ENCODE measurements at regions not wholly inside any gene's neighbourhood (a gene's known extent, or its start where the extent isn't known, plus 50 kb on each side); places are given as distances from the start of the nearest gene placed in this dataset.

GRCh38 chr9:13614060-13614459 is 334.6 kb upstream of the MPDZ start:
- TF ChIP-seq, protein P1, sequence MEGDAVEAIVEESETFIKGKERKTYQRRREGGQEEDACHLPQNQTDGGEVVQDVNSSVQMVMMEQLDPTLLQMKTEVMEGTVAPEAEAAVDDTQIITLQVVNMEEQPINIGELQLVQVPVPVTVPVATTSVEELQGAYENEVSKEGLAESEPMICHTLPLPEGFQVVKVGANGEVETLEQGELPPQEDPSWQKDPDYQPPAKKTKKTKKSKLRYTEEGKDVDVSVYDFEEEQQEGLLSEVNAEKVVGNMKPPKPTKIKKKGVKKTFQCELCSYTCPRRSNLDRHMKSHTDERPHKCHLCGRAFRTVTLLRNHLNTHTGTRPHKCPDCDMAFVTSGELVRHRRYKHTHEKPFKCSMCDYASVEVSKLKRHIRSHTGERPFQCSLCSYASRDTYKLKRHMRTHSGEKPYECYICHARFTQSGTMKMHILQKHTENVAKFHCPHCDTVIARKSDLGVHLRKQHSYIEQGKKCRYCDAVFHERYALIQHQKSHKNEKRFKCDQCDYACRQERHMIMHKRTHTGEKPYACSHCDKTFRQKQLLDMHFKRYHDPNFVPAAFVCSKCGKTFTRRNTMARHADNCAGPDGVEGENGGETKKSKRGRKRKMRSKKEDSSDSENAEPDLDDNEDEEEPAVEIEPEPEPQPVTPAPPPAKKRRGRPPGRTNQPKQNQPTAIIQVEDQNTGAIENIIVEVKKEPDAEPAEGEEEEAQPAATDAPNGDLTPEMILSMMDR (IDR thresholded peaks at IDR 0.05; ENCODE audit: extremely low read depth, low read depth, low read length) = no peak
- H3K4me2 ChIP-seq (ENCODE audit: insufficient read depth, low read length) = no peak overlapping the region
- H3K36me3 ChIP-seq (ENCODE audit: insufficient read depth, low read length) = no peaks in the 10 kb centered on the region
- no peaks in the 10 kb centered on the region for H4K20me1 ChIP-seq (ENCODE audit: insufficient read depth, low read length)
- H3K9me3 ChIP-seq (ENCODE audit: low read depth, low read length) = no peaks in the 10 kb centered on the region
- H3K4me3 ChIP-seq (ENCODE audit: insufficient read depth, low read length) = no peak overlapping the region
- DNase-seq (ENCODE audit: insufficient read length, low spot score, missing footprints) = no peak
- no peak overlapping the region for H3K27ac ChIP-seq (ENCODE audit: low read depth, low read length)
- H3K4me1 ChIP-seq (ENCODE audit: insufficient read depth, low read length) = no peaks in the 10 kb centered on the region
- H3K79me2 ChIP-seq (ENCODE audit: insufficient read depth, low read length) = no peaks in the 10 kb centered on the region
- peaks cover 4% of the 10 kb centered on the region for H3K27me3 ChIP-seq (ENCODE audit: insufficient read depth, low read length)
- no peak overlapping the region for H2AFZ ChIP-seq (ENCODE audit: low read length)

GRCh38 chr9:13613296-13613695 is 333.8 kb upstream of the MPDZ start:
- Histone ChIP-seq H3K27ac (ENCODE audit: low read depth, low read length) (no peak overlapping the region), H3K4me1 (ENCODE audit: insufficient read depth, low read length) (no peaks in the 10 kb centered on the region), H3K9me3 (ENCODE audit: low read depth, low read length) (no peaks in the 10 kb centered on the region), H3K79me2 (ENCODE audit: insufficient read depth, low read length) (no peaks in the 10 kb centered on the region), H3K27me3 (ENCODE audit: insufficient read depth, low read length) (peaks cover 10% of the 10 kb centered on the region), H2AFZ (ENCODE audit: low read length) (no peak overlapping the region), H3K36me3 (ENCODE audit: insufficient read depth, low read length) (no peaks in the 10 kb centered on the region), H3K4me3 (ENCODE audit: insufficient read depth, low read length) (no peak overlapping the region), H3K4me2 (ENCODE audit: insufficient read depth, low read length) (no peak overlapping the region), H4K20me1 (ENCODE audit: insufficient read depth, low read length) (no peaks in the 10 kb centered on the region)
- TF ChIP-seq, protein P1 (IDR thresholded peaks at IDR 0.05; ENCODE audit: extremely low read depth, low read depth, low read length) = no peak
- DNase-seq (ENCODE audit: insufficient read length, low spot score, missing footprints) = no peak

- no peaks in the 10 kb centered on the region for H3K79me2 ChIP-seq (ENCODE audit: insufficient read depth, low read length)
- H3K4me3 ChIP-seq (ENCODE audit: insufficient read depth, low read length) = no peak overlapping the region
These were observed 329.0 kb upstream of the MPDZ start for GRCh38 chr9:13608451-13608850.

DNA sequence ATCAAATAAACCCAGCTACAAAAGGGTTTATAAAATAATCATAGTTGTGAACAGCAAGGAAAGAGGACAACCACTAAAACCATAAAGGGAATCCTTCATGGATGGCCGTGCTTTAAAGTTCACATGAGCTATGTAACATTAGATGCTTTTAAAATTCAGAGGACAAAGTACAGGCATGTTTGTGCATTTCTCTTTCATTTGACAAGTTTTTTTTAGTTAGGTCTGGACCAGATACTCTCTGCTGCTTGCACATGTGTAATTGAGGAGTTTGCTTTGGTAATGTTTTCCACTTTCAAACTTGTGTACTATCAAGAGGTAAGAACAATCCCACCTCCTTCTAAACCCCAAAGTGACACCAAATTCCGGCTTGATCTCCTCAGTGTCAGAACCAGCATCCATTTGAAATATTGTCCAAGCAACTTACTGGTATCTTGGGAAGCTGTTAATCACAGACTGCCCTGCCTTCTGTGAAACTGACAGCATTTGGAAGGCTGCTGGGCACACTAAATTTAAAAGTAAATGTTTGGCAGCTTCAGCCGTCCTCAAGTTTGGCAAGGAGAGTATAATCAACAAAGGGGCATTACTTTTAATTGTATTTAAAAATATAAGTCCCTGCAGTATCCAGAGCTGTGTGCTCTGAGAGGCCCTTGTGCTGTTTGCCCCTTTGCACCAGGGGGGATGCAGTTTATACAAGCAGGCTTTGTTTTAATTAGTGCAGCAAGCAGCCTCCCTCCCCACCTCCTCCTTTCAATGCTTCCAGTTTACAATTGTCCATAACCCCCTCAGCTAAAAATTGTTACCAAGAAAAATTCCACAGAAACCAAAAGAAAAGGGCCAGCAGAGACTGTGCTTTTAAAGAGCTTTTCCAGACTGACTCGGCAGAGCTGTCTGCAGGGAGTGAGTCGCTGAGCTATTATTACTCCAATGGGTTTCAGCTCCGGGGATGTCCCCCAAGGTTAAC is 328.3 kb upstream of the MPDZ start:
- Histone ChIP-seq H3K4me2 (ENCODE audit: insufficient read depth, low read length) (no peak overlapping the region), H3K4me3 (ENCODE audit: insufficient read depth, low read length) (no peak overlapping the region), H3K36me3 (ENCODE audit: insufficient read depth, low read length) (no peaks in the 10 kb centered on the region), H2AFZ (ENCODE audit: low read length) (peak overlapping the region; percentile 15), H4K20me1 (ENCODE audit: insufficient read depth, low read length) (no peaks in the 10 kb centered on the region), H3K9me3 (ENCODE audit: low read depth, low read length) (no peaks in the 10 kb centered on the region), H3K27me3 (ENCODE audit: insufficient read depth, low read length) (peaks cover 24% of the 10 kb centered on the region), H3K27ac (ENCODE audit: low read depth, low read length) (no peak overlapping the region), H3K79me2 (ENCODE audit: insufficient read depth, low read length) (no peaks in the 10 kb centered on the region), H3K4me1 (ENCODE audit: insufficient read depth, low read length) (no peaks in the 10 kb centered on the region)
- DNase-seq (ENCODE audit: insufficient read length, low spot score, missing footprints) = no peak
- TF ChIP-seq, protein P1 (IDR thresholded peaks at IDR 0.05; ENCODE audit: extremely low read depth, low read depth, low read length) = no peak

More at GRCh38 chr9:13608451-13608850, 329.0 kb upstream of the MPDZ start:
- Histone ChIP-seq H3K4me2 (ENCODE audit: insufficient read depth, low read length) (no peak overlapping the region), H2AFZ (ENCODE audit: low read length) (no peak overlapping the region), H3K4me1 (ENCODE audit: insufficient read depth, low read length) (no peaks in the 10 kb centered on the region), H3K9me3 (ENCODE audit: low read depth, low read length) (no peaks in the 10 kb centered on the region), H4K20me1 (ENCODE audit: insufficient read depth, low read length) (no peaks in the 10 kb centered on the region), H3K27ac (ENCODE audit: low read depth, low read length) (no peak overlapping the region), H3K36me3 (ENCODE audit: insufficient read depth, low read length) (no peaks in the 10 kb centered on the region), H3K27me3 (ENCODE audit: insufficient read depth, low read length) (peaks cover 24% of the 10 kb centered on the region)
- no peak for DNase-seq (ENCODE audit: insufficient read length, low spot score, missing footprints)
- TF ChIP-seq, protein P1 (IDR thresholded peaks at IDR 0.05; ENCODE audit: extremely low read depth, low read depth, low read length) = no peak

All from osteoblast (primary cell).